NCI-H2107 (cell line): ENCODE measurements at regions not wholly inside any gene's neighbourhood (a gene's known extent, or its start where the extent isn't known, plus 50 kb on each side); places are given as distances from the start of the nearest gene placed in this dataset.

Experiments used
- DNase-seq: peaks from one replicate; lab custom pipeline; 2025; lab: John Stamatoyannopoulos, UW

- DNase-seq = no peak
Measured at GRCh38 chr9:109945573-109945972, 165.6 kb downstream of the PALM2AKAP2 start.

- DNase-seq = no peak
Measured at GRCh38 chr9:109948453-109948852, 168.5 kb downstream of the PALM2AKAP2 start.

- DNase-seq = no peak
Measured at GRCh38 chr9:109950710-109951443, 170.9 kb downstream of the PALM2AKAP2 start.

- no peak for DNase-seq
Measured at GRCh38 chr9:109953300-109953699, 173.3 kb downstream of the PALM2AKAP2 start.

DNA sequence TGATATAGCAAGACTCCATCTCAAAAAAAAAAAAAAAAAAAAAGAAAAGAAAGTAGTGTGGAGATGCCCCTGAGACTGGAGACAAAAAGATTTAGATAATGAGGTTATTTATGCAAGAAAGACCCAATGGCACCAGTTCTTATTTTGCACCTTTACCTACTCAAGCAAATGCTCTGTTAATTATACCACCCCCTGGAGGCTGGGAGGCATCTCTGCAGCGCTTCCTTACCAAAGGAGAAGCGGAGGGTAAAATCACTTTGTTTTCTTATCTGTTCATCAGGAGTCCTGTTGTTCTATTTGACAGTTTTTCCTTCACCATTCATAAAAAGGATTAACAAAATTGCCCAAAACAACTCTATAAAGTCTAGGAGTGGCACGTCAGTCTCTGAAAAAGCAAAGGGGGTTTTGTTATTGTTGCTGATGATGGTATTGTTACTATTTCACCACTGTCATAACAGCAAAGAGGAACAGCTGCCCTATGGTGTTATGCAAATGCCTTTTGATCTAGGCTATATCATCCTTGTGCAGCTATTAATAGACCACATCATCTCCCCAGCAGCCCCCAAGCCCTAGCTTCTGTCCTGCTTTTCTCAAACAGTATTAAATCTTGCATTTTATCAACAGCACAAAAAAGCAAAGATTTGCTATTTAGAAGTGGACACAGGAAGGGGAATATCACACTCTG lies 174.0 kb downstream of the PALM2AKAP2 start:
- DNase-seq = no peak

DNA sequence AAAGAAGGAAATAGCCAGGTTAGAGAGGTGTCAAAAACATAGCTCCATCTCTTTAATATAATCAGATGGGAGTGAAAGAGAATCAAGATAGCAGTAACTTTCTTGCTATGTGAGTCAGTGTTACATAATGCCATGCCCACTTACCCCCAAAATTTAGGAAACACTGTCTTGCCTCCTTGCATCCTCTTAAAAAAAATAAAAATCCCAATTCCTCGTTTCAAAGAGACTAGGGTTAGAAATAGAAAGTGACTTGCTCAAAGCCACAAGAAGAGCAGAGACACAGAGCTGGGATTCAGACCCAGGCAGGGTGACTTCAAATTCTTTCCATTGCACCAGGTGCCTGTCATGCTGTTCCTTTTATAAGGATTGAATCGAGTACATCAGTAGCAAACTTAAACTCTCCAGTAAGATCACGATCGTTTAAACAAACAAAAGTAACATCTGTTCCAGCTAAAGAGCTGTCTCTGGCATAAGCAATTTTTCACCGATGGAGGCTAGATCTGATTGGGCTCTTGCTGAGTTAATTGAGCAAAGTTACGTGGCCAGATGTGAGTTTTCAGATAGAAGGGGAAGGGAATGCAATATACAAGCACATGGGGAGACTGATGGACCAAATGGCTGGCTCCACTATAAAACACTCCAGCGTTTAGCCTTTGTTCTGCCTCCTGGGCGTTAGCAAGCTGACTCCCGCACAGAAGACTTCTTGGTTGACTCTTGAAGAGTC lies 176.9 kb downstream of the PALM2AKAP2 start:
- DNase-seq = no peak

- DNase-seq = no peak
Measured at GRCh38 chr9:109959679-109960078, 179.7 kb downstream of the PALM2AKAP2 start.

DNA sequence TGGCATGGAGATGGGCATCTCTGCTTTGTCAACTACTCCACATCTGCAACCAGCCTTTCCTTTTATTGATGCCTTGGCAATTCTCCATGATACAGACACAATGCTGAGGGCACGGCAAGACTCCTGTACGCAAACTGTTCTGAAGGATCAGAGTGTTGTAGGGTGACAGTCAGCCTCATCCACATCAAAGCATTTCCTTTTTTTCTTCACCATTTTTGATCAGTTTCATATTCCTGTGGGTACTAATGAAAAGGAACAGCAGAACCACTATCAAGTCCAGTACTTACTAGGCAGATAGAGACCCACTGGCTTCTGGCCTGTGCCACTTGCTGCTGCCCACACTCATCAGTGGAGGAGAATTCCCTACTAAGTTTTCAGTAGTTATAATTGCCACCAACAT lies 181.6 kb downstream of the PALM2AKAP2 start:
- no peak for DNase-seq

DNA sequence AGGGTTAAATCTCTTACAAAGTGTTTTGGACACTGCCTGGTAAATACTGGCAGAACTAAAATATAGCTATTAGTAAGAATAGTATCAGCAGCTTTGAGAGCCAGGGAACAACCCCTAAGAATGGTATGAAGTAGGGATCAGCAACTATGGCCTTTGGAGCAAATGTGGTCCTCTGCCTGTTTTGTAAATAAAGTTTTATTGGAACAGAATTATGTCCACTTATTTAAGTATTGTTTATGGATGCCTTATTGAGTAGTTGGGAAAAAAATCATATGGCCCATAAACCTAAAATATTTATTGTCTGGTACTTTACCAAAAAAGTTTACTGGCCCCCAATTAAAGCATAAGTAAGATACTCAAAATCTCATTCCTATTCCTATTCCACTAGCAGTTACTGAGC lies 182.2 kb downstream of the PALM2AKAP2 start:
- no peak for DNase-seq

DNA sequence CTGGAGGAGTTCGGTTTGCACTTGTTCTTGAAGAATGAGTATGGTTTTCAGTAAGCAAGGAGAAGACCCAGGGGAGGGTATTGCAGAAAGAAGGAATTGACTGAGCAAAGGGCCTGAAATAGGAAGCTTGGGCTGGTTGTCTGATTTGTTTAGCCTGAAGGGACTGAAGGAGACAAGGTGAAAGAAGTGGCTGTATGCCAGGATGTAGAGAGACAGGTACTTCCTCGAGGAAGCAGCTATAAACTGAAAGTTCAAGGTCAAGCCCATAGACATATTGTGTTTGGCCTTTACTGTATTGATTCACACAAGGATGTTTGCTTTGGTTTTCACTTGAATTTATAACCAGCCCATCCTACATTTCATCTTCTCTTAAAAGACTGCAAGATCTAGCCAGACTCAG lies 183.1 kb downstream of the PALM2AKAP2 start:
- DNase-seq = no peak

GRCh38 chr9:109966643-109967368 lies 186.8 kb downstream of the PALM2AKAP2 start:
- DNase-seq = no peak

DNA sequence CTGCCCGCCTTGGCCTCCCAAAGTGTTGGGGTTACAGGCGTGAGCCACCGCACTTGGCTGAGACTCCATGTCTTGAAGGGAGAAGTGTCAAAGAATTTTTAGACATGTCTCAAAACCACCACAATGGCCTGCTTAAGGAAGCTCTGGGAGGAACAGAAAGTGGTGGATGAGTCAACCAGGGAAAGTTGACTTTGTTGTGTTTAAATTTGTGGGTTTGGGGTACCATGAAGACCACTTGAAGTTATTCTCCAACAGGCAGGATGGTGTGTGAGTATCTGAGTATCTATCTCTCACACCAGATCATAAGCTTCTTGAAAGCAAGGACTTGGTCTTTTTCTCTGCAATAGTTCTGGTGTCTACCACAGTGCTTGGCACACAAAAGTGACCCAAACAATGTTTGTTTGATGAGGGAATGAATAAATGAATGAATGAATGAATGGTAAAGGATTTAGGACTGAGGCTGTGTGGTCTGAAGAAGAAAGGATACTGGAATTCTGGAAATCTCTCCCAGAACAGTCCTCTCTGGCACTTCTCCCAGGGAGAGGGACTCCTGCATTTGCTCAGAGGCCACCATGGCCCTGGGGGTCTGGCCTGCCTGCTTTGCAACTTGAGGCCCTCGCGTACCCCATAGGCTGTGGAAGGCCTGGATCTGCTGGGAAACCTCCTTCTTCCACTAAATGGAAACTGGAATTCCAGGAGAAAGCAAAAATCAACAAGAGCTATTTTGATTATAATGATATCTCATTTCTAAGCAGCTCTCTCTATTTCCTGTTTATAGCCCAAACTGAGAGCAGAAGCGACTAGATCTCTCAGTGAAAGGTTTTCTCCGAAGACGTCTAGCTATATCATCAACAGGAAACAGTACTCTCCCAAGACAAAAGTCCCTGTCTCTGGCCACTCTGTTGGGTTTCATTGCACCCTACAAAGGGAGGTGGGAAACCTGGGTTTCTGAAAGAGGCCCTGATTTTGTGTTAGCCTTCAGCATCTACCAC lies 187.9 kb downstream of the PALM2AKAP2 start:
- DNase-seq = no peak

DNA sequence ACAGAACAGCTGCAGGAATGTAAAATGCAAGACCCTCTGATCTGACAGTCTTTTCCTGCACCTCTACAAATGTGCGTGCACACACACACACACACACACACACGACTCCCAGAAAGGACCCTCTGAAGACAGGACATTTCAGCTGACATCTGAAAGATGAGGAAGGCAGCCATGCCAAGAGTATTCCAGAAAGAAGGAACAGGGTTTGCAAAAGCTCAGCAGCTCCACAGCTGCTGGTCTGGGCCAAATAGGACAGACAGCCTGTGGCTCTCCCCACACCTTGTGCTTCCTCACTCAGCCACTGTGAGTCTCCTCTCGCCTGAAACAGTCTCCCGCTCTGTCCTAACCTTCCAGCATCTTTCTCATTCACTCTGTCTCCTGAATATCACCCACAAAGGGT lies 189.0 kb downstream of the PALM2AKAP2 start:
- DNase-seq = no peak

DNA sequence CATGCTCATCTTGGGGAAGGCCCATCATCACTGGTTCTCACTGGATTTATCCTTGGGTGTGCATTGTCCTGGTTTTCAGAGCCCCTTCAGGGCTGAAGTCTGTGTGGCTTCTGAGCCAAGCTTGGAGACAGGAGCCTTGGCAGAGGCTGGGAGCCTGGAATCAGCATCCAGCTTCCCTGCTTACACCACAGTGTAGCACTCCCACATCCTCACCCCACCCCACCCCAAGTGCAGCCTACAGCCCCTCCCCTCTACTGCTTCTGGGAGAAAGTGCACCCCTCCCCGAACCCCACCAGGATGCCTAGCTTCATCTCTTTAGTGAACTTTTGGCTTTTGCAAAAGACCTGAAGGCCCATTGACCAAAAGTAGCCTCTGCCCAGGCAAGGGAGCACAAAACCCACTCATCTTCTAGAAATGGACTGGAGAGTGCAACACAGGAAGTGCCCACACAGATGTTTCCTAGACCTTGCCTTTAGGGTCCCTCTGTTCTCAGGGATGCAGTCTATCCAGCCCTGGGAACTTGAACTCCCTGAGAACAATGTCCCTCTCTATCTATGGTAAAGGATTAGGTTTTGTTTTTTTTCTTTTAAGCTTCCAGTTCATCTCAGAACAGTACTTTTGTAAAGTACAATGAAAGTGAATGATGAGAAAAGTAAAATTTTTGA lies 189.7 kb downstream of the PALM2AKAP2 start:
- no peak for DNase-seq

- no peak for DNase-seq
Measured at GRCh38 chr9:109971226-109971625, 191.2 kb downstream of the PALM2AKAP2 start.

- DNase-seq = no peak
Measured at GRCh38 chr9:109972026-109972882, 192.3 kb downstream of the PALM2AKAP2 start.

GRCh38 chr9:109973336-109973735 lies 193.3 kb downstream of the PALM2AKAP2 start:
- DNase-seq = no peak

DNA sequence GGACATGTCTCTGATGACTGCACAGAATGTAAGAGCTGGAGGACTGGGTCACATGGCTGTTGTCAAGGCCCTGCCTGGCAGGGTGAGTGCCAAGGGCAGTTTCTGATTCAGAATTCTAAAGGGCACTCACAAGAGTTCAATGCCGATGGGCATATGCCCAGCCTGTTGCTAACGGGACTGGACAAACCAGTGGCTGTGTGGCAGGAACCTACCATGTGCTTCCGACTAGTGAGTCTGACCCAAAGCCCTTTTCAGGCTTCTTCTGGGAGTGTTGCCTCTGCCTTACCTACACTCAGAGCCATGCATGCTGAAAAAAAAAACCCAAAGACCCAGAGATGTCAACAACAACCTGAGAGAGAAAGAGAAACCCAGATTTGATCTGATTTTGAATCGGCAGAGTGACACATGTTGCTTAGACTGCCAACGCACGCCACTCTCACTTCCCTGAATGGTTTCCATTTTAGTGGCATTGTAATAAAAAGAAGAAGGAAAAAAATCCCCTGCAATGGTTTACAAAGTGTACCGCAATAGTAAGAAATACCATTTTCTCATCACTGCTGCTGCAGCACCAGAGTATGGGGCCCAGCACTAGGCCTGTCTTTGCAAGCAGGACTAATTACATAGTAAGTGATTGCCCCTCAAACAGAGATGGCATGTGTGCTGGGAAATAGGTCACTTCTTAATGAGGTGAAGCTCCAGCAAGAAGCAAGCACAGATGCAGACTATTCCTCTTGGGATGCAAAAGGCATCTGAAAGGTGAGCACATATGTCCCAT lies 194.3 kb downstream of the PALM2AKAP2 start:
- no peak for DNase-seq

DNA sequence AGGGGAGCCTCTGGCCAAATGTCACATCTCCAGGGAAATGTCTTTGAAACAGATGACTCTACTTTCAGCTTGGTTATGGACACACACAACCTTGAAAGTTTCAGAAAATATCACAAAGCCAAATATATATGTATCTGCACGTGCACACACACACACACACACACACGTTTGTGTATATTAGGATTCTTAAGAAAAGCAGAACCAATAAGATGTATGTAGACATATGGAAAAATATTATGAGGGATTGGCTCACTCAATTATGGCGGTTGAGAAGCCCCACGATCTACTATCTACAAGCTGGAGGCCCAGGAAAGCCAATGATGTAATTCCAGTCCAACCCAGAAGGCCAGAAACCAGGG lies 194.9 kb downstream of the PALM2AKAP2 start:
- no peak for DNase-seq
